ENCODE measurements at regions not wholly inside any gene's neighbourhood (a gene's known extent, or its start where the extent isn't known, plus 50 kb on each side); places are given as distances from the start of the nearest gene placed in this dataset.
A peak's percentile ranks its signal among the peaks of the same experiment; 100 is the strongest.

DNA sequence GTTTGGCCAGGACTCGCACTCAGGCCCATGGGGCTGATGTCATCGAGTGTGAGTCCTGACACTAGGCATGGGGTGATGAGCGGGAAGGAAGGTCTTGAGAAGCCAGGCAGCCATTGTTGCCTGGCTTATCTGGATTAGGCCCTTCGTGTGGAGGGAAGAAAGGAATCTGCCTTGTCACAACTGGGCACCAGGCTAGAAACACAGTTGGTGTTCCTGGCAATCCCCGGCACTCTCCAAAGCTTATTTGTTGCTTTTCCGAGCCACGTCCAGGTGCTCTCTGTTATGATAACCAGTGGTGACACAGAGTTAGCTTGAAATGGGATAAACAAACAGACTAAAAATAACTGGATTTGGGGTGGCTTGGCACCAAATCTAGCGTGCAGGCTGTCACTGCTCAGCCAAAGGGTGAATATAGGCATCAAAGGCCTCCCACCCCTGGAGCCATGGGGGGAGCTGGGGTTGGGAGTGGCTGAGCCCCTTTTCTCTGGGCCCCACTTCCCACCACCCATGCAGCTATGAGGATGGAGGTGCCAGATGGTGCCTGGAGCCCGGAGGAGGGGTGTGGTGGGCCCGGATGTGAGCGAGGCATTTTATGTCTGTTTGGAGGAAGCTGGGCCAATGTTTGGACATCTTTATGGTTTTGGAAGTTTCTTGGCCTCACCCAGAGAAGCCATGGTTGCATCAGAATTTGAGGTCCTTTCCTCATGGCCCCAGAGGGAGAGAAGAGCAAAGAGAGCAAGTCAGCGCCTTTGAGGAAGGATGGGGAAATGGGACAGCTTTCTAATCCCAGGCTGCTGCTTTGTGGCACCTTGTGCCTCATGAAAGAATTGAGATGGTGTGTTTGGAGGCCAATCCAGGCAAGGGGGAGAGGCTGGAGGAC, 98.0 kb upstream of the PITX1 start:
- Histone ChIP-seq H3K36me3 (no peaks in the 10 kb centered on the region), H3K9me3 (no peaks in the 10 kb centered on the region), H3K27ac (peak overlapping the region; percentile 58), H3K4me3 (no peak overlapping the region), H3K27me3 (no peaks in the 10 kb centered on the region), H3K4me1 (peaks cover 51% of the 10 kb centered on the region)
- intact Hi-C loops (cut with DNase I): no loop called here
- DNase-seq (ENCODE audit: extremely low spot score in 2 of 2): no peak
- TF ChIP-seq POLR2AphosphoS5 (IDR thresholded peaks at IDR 0.05; ENCODE audit: insufficient read depth in 1 of 2, low read depth in 1 of 2): no peak
- no peak for TF ChIP-seq POLR2A (IDR thresholded peaks at IDR 0.05)
- TF ChIP-seq, protein P1, sequence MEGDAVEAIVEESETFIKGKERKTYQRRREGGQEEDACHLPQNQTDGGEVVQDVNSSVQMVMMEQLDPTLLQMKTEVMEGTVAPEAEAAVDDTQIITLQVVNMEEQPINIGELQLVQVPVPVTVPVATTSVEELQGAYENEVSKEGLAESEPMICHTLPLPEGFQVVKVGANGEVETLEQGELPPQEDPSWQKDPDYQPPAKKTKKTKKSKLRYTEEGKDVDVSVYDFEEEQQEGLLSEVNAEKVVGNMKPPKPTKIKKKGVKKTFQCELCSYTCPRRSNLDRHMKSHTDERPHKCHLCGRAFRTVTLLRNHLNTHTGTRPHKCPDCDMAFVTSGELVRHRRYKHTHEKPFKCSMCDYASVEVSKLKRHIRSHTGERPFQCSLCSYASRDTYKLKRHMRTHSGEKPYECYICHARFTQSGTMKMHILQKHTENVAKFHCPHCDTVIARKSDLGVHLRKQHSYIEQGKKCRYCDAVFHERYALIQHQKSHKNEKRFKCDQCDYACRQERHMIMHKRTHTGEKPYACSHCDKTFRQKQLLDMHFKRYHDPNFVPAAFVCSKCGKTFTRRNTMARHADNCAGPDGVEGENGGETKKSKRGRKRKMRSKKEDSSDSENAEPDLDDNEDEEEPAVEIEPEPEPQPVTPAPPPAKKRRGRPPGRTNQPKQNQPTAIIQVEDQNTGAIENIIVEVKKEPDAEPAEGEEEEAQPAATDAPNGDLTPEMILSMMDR (IDR thresholded peaks at IDR 0.05): no peak

DNA sequence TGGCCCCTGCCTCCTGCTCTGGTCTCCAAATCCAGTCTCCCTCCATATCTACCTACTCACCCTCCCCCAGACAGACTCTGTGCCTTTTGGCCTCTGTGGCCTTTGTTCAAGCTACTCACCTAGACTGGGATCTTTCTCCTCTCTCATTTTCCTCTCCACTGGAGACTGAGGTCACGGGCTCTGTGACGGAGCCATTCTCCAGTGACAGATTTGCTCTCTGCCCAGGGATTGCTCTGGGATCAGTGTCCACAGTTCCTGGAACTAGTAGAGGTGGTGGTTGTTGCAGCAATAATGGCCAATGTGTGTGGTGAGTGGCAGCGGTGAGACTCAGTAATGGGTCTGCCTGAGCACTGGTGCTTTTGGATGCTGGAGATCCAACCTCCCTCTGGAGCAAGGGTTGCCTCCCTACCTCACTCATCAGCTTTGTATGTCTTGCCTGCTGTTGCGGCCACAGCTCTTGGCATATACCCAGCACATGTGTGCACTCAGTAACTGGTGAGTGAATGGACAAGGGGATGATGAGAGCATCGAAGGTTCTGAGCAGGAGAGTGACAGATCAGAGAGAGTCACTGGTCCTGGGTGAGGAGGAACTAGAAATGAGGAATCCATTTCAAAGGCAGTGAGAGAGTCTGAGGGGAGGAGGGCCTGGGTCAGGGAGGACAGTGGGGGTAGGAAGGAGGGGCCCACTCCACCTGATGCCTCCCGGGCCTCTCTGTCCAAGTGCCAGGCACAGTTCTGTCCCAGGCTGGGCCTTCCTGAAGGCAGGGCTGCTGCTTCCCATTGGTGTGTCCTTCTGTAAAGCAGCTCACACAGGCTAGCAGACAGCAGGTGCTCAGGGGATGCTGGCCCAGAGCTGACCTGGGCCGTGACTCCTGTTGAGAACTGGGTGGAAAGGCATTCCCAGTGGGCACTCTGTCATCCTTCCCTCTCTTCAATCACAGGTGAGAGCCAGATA, 96.5 kb upstream of the PITX1 start:
- peaks cover 42% of the 10 kb centered on the region for H3K4me1 ChIP-seq
- intact Hi-C loops (cut with DNase I): no loop called here

DNA sequence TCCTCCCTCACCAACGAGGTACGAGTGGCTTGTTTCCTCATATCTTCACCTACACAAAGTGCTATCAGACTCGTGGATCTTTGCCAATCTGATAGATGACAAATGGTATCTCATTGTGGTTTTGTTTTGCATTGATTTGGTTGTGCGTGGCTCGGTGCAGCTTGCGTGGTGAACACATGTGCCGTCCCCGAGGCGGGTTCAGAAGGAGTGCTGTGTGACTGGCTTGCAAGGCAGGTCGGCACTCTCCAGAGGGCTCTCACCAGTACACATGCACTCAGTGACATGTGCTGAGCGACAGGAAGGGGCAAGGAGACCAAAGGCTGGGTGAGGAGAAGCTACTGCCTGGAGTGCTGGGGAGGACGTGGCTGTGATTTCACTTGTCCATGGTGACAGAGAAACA, 95.3 kb upstream of the PITX1 start:
- no peaks in the 10 kb centered on the region for H3K27me3 ChIP-seq
- peaks cover 43% of the 10 kb centered on the region for H3K4me1 ChIP-seq
- H3K4me3 ChIP-seq: no peak overlapping the region
- no peaks in the 10 kb centered on the region for H3K36me3 ChIP-seq
- intact Hi-C loops (cut with DNase I): no loop called here
- TF ChIP-seq POLR2AphosphoS5 (IDR thresholded peaks at IDR 0.05; ENCODE audit: insufficient read depth in 1 of 2, low read depth in 1 of 2): no peak
- TF ChIP-seq, protein P1 (IDR thresholded peaks at IDR 0.05): no peak
- no peak for TF ChIP-seq POLR2A (IDR thresholded peaks at IDR 0.05)
- DNase-seq (ENCODE audit: extremely low spot score in 2 of 2): no peak
- no peaks in the 10 kb centered on the region for H3K9me3 ChIP-seq
- no peak overlapping the region for H3K27ac ChIP-seq

More for the DNA sequence above, 96.5 kb upstream of the PITX1 start:
- TF ChIP-seq, protein P1 (IDR thresholded peaks at IDR 0.05): no peak
- TF ChIP-seq POLR2A (IDR thresholded peaks at IDR 0.05) (no peak), POLR2AphosphoS5 (IDR thresholded peaks at IDR 0.05; ENCODE audit: insufficient read depth in 1 of 2, low read depth in 1 of 2) (no peak)
- H3K36me3 ChIP-seq: no peaks in the 10 kb centered on the region
- no peak overlapping the region for H3K27ac ChIP-seq
- H3K9me3 ChIP-seq: no peaks in the 10 kb centered on the region
- no peak overlapping the region for H3K4me3 ChIP-seq
- H3K27me3 ChIP-seq: no peaks in the 10 kb centered on the region
- DNase-seq (ENCODE audit: extremely low spot score in 2 of 2): no peak

DNA sequence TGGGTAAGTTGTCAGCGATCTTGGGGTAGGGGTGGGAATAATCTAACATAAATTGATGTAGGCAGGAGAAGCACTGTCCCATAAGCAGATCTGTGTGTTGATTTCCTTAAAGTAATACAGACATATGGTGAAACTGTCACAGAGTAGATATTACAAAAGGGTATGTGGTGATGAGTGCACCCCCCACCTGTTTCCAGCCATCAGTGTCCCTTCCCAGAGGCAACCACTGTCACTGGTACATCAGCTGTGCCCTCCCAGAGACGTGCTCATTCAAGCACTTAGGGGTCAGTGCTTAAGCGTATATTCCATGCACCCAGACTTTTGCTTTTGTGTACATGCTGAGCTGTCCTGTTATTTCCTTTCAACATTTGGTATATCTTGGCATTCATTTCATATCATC, 94.3 kb upstream of the PITX1 start:
- Histone ChIP-seq H3K27me3 (no peaks in the 10 kb centered on the region), H3K36me3 (no peaks in the 10 kb centered on the region), H3K4me3 (no peak overlapping the region), H3K4me1 (peaks cover 42% of the 10 kb centered on the region), H3K27ac (peak overlapping the region; percentile 77), H3K9me3 (no peaks in the 10 kb centered on the region)
- DNase-seq (ENCODE audit: extremely low spot score in 2 of 2): no peak
- no peak for TF ChIP-seq POLR2A (IDR thresholded peaks at IDR 0.05)
- TF ChIP-seq POLR2AphosphoS5 (IDR thresholded peaks at IDR 0.05; ENCODE audit: insufficient read depth in 1 of 2, low read depth in 1 of 2): no peak
- TF ChIP-seq, protein P1 (IDR thresholded peaks at IDR 0.05): no peak
- intact Hi-C loops (cut with DNase I): no loop called here

Measured in vagina (tissue), 2 donors.